ENCODE measurements at regions not wholly inside any gene's neighbourhood (a gene's known extent, or its start where the extent isn't known, plus 50 kb on each side); places are given as distances from the start of the nearest gene placed in this dataset.

DNA sequence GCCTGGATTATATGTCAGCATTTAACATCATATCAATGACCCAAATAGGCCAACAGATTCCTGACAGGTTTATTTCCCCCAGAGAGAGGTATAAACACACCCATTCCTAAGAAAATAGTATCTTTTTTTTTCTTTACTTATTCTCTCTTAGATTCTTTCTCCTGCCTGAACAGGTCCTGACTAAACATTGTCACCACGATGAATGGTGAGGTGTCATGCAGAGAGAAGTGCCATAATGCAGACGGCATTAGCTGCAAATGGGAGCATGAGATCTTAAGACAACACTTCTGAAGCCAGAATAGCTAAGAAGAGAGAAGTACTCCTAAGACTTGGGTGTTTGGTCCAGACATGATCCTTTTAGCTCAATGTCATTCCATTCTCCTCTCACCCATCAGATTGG is 131.3 kb downstream of the ZNF648 start:
- TF ChIP-seq, protein P1, sequence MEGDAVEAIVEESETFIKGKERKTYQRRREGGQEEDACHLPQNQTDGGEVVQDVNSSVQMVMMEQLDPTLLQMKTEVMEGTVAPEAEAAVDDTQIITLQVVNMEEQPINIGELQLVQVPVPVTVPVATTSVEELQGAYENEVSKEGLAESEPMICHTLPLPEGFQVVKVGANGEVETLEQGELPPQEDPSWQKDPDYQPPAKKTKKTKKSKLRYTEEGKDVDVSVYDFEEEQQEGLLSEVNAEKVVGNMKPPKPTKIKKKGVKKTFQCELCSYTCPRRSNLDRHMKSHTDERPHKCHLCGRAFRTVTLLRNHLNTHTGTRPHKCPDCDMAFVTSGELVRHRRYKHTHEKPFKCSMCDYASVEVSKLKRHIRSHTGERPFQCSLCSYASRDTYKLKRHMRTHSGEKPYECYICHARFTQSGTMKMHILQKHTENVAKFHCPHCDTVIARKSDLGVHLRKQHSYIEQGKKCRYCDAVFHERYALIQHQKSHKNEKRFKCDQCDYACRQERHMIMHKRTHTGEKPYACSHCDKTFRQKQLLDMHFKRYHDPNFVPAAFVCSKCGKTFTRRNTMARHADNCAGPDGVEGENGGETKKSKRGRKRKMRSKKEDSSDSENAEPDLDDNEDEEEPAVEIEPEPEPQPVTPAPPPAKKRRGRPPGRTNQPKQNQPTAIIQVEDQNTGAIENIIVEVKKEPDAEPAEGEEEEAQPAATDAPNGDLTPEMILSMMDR (IDR thresholded peaks at IDR 0.05) = no peak
- no peak for TF ChIP-seq POLR2A (IDR thresholded peaks at IDR 0.05)

Data from right lobe of liver (tissue), 4 donors.